ENCODE measurements at regions not wholly inside any gene's neighbourhood (a gene's known extent, or its start where the extent isn't known, plus 50 kb on each side); places are given as distances from the start of the nearest gene placed in this dataset.

DNA sequence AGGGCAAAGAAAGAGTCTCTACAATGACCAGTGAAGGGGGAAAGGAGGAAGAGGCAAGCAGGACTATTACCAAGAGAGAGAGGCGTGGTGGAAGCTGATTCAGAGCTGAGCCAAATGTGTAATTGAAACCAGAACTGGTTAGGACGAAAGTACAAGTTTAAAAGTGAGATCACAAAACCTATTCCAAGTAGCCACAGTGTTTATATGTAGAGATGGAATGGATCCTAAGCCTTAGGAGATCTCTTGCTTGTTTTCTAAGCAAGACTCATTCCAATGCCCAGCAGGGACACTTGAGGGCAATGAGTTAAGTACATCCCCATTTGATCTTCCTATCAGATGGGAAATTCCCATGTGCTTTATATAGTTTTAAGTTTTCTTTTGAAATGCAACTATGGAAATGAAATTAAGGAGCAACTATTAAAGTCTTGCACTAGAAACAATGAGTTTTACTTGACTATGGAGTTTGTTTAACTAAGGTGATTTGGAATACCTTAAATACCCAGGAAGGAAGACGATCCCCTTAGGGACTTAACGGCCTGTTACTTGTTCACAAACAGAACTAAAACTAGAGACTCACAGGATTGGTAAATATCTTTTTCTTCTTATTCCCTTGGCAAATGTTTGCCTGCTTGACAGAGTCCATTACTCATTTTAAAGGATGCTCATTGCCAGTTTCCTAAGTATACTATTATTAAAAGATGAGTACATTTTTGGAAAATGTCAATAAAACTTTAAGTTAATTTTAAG is 51.1 kb upstream of the SNX2 start:
- Mint-ChIP-seq H3K4me3 (no peak overlapping the region), H3K9me3 (no peaks in the 10 kb centered on the region), H3K27ac (no peak overlapping the region), H3K27me3 (peaks cover 34% of the 10 kb centered on the region), H3K4me1 (peaks cover 3% of the 10 kb centered on the region), H3K36me3 (ENCODE audit: low read depth) (no peaks in the 10 kb centered on the region)
- ChIA-PET CTCF (no interaction called here), POLR2A (no interaction called here)
- DNase-seq = no peak
